ENCODE measurements at regions not wholly inside any gene's neighbourhood (a gene's known extent, or its start where the extent isn't known, plus 50 kb on each side); places are given as distances from the start of the nearest gene placed in this dataset.
"Not testable (repeated sequence)": the region's sequence is repeated elsewhere in the genome, so short reads cannot be mapped to it uniquely, and the experiment has no call there.

DNA sequence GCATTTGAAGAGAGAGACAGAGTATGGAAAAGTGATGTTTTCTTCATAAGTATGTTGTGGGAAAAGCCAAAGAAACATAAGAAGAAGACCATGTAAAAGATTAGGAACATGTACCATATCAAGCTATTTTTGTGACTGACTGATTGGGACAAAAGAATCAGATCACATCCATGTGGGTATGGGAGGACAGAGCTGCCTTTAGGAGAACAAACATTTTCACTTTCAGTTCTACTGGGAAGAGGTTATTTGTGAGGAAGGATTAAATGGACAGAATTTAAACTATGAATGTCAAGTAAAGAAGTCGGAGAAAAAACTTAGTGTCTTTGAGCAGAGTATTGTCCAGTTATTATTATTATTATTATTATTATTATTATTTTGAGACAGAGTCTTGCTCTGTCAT is 124.4 kb upstream of the HCRTR2 start:
- TF ChIP-seq, protein P1, sequence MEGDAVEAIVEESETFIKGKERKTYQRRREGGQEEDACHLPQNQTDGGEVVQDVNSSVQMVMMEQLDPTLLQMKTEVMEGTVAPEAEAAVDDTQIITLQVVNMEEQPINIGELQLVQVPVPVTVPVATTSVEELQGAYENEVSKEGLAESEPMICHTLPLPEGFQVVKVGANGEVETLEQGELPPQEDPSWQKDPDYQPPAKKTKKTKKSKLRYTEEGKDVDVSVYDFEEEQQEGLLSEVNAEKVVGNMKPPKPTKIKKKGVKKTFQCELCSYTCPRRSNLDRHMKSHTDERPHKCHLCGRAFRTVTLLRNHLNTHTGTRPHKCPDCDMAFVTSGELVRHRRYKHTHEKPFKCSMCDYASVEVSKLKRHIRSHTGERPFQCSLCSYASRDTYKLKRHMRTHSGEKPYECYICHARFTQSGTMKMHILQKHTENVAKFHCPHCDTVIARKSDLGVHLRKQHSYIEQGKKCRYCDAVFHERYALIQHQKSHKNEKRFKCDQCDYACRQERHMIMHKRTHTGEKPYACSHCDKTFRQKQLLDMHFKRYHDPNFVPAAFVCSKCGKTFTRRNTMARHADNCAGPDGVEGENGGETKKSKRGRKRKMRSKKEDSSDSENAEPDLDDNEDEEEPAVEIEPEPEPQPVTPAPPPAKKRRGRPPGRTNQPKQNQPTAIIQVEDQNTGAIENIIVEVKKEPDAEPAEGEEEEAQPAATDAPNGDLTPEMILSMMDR (IDR thresholded peaks at IDR 0.05; ENCODE audit: insufficient read depth, low read depth, low read length, missing control alignments): no peak
- no peak overlapping the region for H3K4me3 ChIP-seq (ENCODE audit: low read depth, low read length)
- DNase-seq (ENCODE audit: low read depth): no peak

DNA sequence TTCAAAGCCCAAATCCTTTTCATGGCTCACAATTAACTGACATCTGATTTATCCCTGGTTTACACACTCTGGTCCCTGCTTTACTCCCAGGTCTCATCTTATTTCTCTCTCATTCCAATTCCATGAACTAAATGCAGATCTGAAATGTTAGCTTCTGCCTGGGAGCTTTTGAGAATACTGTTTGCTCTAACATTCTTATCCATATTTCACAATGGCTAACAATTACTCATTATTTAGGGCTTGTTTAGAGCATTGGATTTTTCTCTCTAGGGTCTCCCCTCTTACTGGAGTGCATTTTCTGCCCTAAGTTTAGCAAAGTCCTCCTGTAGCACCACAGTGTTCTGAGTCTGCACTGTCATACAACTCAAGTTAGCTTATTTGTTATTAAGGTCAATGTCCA is 121.5 kb upstream of the HCRTR2 start:
- H3K4me3 ChIP-seq (ENCODE audit: low read depth, low read length): no peak overlapping the region
- TF ChIP-seq, protein P1 (IDR thresholded peaks at IDR 0.05; ENCODE audit: insufficient read depth, low read depth, low read length, missing control alignments): no peak
- no peak for DNase-seq (ENCODE audit: low read depth)

DNA sequence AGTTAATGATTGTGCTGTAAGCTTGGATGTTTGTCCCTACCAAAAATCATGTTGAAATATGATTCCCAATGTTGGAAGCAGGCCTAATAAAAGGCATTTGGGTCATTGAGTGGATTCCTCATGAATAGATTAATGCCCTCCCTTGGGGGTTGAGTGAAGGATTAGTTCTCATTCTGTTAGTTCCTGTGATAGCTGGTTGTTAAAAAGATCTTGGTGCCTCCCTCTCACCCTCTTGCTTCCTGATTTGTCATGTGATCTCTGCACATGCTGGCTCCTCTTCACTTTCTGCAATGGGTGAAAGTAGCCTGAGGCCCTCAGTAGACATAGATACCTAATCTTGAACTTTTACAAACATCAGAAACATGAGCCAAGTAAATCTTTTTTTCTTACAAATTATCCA is 115.6 kb upstream of the HCRTR2 start:
- no peak for DNase-seq (ENCODE audit: low read depth)
- TF ChIP-seq, protein P1 (IDR thresholded peaks at IDR 0.05; ENCODE audit: insufficient read depth, low read depth, low read length, missing control alignments): no peak
- no peak overlapping the region for H3K4me3 ChIP-seq (ENCODE audit: low read depth, low read length)

DNA sequence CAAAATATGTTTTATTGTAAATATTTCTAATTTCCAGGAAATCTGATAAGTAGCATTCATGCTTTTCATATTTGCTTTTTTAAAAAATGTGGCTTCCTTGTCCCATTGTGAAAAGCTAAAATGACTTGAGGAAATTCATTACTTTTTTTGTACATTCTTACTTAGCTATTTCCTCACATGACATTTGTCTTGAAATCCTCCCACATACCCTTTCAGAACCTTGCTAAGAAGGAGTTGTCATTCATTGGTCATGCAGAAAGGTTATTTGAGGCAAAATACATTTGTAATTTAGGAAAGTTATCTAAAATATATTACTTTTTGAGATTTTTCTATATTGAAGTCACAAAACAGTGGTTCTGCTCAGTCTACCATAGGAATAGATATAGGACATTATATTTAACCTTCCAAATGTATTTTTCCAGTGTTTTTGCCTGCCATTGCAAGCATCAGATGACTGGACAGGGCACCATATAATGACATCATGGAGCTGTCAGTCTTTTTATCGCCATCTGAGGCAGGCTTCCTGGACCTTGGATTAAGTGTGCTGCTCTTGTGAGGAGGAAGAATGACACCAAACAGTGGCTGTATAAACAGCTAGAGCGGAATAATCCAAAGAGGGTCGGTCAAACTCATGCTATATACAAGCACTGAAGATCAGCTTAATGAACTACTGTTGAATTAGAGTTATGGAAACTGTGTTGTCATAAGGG is 109.4 kb upstream of the HCRTR2 start:
- no peak for DNase-seq (ENCODE audit: low read depth)
- TF ChIP-seq, protein P1 (IDR thresholded peaks at IDR 0.05; ENCODE audit: insufficient read depth, low read depth, low read length, missing control alignments): no peak
- no peak overlapping the region for H3K4me3 ChIP-seq (ENCODE audit: low read depth, low read length)

DNA sequence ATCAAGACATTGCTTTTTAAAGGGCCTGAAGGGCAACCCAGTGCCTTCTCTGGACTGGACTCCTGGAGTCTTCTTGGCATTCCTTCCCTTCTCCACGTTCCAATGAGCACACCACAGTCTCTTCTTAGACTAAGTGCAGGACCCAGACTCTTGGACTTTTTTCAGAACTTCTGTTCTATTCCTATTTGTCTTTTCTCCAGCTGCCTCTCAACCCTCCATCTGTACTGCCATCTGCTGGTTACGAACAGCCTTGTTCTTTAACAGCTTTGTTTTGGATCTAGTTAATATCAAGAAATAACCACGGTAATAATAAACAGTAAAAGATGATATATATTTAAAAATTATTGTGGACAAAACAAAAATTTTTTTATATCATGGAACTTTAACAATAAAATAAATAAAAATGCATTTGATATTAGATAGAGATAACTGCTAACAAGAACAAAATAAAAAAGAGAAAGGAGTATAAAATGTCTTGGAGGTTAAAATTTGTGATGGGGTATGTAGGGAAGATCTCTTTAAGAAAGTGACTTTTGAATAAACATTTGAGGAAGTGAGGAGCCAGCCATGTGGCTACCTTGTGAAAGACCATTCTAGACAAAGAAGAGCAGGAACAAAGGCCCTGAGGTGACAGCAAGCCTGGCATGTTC is 105.1 kb upstream of the HCRTR2 start:
- TF ChIP-seq, protein P1 (IDR thresholded peaks at IDR 0.05; ENCODE audit: insufficient read depth, low read depth, low read length, missing control alignments): peak; percentile 53
- no peak overlapping the region for H3K4me3 ChIP-seq (ENCODE audit: low read depth, low read length)
- peak; percentile 24 for DNase-seq (ENCODE audit: low read depth)

DNA sequence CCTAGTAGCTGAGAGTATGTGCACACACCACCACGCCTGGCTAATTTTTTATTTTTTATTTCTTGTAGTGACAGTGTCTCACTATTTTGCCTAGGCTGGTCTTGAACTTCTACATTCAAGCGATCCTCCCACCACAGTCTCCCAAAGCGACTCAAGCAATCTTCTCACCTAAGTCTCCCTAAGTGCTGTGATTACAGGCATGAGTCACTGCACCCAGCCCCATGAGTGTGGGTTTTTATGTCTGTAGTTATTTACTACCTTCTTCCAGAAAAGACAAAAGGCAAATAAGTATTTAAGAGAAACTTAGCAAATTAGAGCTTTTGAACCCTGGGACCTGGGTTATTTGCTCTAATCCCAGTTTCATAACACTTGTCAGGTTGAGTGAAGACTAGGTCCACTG is 92.3 kb upstream of the HCRTR2 start:
- TF ChIP-seq, protein P1 (IDR thresholded peaks at IDR 0.05; ENCODE audit: insufficient read depth, low read depth, low read length, missing control alignments): no peak
- DNase-seq (ENCODE audit: low read depth): no peak
- H3K4me3 ChIP-seq (ENCODE audit: low read depth, low read length): no peak overlapping the region

DNA sequence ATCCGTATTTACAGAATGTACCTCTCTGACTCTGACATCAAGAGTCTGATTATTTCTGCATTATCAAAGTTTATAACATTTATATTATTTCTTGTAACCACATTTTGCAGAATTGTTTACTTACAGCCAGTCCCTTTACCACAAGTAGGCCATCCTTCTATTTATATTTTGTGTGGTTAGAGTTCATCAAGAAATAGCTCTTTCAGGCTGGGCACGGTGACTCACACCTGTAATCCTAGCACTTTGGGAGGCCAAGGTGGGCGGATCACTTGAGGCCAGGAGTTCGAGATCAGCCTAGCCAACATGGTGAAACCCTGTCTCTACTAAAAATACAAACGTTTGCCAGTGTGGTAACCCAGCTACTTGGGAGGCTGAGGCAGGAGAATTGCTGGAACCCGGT is 86.3 kb upstream of the HCRTR2 start:
- H3K4me3 ChIP-seq (ENCODE audit: low read depth, low read length); DNase-seq (ENCODE audit: low read depth): not testable (repeated sequence)

All from GM12865 (cell line).